ENCODE measurements at regions not wholly inside any gene's neighbourhood (a gene's known extent, or its start where the extent isn't known, plus 50 kb on each side); places are given as distances from the start of the nearest gene placed in this dataset.
A peak's percentile ranks its signal among the peaks of the same experiment; 100 is the strongest.

DNA sequence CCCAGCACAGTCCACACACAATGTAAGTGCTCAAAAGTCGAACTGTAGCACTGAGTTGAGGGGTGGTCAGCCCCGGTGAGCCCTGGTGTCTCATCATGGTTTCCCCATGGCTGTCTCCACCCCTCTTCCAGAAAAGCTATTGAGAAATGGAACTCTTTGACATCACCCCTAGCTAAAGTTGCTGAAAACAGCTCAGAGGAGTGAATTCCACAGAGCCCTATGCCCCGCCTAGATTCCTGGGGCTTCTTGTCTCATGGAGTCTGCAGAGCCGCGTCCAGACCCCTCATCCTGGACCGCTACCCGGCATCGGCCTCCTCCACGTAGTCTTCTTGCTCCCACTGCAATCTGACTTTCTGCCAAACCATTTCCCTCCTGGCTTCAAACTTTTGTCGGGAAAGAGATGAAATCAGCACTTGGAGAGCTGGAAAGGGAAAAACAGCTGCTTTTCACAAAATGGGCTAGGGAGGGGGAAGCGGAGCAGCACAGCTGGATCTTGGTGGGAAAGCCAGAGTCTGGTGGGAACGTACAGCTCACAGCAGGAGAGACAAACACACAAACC lies 132.2 kb downstream of the SNX5 start:
- no peak overlapping the region for H3K4me3 ChIP-seq (ENCODE audit: control insufficient read depth, low read depth, low read length)
- TF ChIP-seq, protein P1, sequence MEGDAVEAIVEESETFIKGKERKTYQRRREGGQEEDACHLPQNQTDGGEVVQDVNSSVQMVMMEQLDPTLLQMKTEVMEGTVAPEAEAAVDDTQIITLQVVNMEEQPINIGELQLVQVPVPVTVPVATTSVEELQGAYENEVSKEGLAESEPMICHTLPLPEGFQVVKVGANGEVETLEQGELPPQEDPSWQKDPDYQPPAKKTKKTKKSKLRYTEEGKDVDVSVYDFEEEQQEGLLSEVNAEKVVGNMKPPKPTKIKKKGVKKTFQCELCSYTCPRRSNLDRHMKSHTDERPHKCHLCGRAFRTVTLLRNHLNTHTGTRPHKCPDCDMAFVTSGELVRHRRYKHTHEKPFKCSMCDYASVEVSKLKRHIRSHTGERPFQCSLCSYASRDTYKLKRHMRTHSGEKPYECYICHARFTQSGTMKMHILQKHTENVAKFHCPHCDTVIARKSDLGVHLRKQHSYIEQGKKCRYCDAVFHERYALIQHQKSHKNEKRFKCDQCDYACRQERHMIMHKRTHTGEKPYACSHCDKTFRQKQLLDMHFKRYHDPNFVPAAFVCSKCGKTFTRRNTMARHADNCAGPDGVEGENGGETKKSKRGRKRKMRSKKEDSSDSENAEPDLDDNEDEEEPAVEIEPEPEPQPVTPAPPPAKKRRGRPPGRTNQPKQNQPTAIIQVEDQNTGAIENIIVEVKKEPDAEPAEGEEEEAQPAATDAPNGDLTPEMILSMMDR (conservative IDR thresholded peaks at IDR 0.05; ENCODE audit: control insufficient read depth, insufficient read depth, low read depth, low read length), result no peak
- peak; percentile 96 for DNase-seq (ENCODE audit: low read depth)

DNA sequence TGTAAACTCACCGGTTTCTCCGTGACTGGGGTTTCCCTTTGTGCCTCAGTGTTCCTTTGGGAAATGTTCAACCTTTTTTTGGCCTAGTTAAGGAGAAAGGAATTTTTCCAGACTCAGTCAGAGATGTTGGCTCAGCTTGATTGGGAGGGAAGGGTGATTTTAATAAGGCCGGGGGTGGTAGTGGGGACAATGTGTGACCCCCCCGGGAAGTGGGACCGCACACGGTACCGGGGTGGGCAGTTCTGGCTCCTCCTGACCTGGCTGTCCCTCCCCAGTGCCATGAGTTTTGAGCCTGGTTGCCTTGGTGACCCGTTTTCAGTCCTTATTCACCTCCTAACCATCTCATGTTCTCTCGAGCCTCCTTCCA lies 132.7 kb downstream of the SNX5 start:
- TF ChIP-seq, protein P1 (conservative IDR thresholded peaks at IDR 0.05; ENCODE audit: control insufficient read depth, insufficient read depth, low read depth, low read length), result no peak
- H3K4me3 ChIP-seq (ENCODE audit: control insufficient read depth, low read depth, low read length), result no peak overlapping the region
- DNase-seq (ENCODE audit: low read depth), result peak; percentile 73

DNA sequence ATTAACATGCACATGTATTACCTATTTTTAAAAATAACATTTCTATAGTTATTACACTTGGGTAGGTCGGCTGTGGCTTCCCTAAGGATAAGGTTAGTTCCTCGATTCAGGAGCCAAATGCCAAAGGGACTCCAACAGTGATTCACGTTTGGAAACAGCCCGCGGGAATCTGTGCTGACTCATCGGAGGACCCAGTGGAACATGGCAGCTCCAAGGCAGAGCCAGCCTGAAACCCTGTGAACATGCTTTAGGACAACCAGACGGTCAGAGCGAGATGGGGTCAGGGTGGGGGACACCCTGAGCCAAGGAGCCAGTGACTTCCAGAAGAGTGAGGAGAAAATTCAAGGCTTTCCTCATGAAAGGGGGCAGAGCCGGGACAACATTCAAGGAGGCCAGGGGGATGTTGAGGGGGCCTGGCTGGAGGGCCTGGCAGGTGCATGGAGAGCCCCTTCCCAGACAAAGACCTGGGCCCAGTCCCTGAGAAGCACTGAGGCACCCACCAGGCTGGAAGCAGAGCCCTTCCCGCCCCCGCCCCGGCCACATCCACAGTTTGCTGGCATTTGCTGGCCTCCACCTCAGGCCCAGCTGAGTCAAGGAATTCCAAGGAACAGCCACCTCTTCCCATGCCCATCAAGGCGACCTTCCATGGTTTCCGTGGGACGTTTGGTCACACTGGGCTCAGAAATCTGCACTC lies 133.2 kb downstream of the SNX5 start:
- peak; percentile 92 for DNase-seq (ENCODE audit: low read depth)
- no peak overlapping the region for H3K4me3 ChIP-seq (ENCODE audit: control insufficient read depth, low read depth, low read length)
- TF ChIP-seq, protein P1 (conservative IDR thresholded peaks at IDR 0.05; ENCODE audit: control insufficient read depth, insufficient read depth, low read depth, low read length), result no peak

DNA sequence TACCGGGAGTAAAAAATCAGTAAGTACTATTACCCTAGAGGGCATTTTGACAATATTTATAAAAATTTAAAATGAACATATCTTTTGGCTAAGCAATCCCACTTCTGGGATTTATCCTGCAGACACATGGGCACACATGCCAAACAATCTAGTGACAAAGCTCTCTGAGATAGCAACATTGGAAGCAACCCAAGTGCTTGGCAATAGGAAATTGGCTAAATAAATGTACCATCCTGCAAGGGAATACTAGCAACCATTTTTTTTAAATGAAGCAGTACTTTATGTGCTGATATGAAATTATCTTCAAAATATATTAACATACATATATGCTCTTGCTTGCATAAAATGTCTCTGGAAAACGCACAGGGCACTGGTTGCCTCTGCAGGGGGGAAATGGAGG lies 133.8 kb downstream of the SNX5 start:
- TF ChIP-seq, protein P1 (conservative IDR thresholded peaks at IDR 0.05; ENCODE audit: control insufficient read depth, insufficient read depth, low read depth, low read length), result no peak
- H3K4me3 ChIP-seq (ENCODE audit: control insufficient read depth, low read depth, low read length), result no peak overlapping the region
- no peak for DNase-seq (ENCODE audit: low read depth)

DNA sequence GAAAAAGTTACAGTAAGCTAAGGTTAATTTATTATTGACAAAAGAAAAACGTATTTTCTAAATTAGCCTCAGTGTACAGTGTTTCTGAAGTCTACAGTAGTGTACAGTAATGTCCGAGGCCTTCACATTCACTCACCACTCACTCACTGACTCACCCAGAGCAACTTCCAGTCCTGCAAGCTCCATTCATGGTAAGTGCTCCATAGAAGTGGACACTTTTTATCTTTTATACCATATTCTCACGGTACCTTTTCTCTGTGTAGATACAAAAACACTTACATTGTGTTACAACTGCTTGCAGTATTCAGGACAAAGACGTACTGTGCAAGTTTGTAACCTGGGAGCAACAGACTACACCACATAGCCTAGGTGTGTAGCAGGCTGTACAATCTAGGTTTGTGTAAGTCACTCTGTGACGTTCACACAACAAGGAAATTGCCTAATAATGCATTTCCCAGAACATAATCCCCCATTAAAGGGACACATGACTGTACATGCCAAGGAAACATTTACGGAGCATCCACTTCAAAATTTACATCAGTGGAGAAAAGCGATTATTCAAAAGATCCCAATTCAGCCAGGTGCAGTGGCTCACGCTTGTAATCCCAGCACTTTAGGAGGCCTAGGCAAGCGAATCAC lies 133.4 kb downstream of the BANF2 start:
- DNase-seq (ENCODE audit: low read depth), result peak; percentile 64
- no peak overlapping the region for H3K4me3 ChIP-seq (ENCODE audit: control insufficient read depth, low read depth, low read length)
- TF ChIP-seq, protein P1 (conservative IDR thresholded peaks at IDR 0.05; ENCODE audit: control insufficient read depth, insufficient read depth, low read depth, low read length), result no peak

DNA sequence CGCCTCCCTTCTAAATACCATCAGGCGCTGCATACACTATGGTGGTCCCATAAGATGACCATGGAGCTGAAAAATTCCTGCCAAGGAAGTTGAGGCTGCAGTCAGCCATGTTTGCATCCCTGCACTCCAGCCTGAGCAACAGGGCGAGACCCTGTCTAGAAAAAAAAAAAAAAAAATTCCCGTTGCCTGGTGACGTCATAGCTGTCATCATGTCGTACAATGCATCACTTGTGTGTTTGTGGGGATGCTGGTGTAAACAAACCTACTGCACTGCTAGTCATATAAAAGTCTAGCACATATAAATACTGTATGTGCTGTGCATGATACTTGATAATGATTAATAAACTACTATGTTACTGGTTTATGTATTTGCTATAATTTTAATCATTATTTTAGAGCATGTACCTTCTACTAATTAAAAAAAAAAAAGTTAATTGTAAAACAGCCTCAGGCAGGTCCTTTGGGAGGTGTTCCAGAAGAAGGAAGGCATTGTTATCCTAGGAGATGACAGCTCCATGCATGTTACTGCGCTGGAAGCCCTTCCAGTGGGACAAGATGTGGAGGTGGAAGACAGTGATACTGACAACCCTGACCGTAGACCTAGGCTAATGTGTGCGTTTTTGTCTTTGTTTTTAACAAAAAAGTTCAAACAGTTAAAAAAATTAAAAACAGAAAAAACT lies 132.6 kb downstream of the BANF2 start:
- DNase-seq (ENCODE audit: low read depth), result no peak
- TF ChIP-seq, protein P1 (conservative IDR thresholded peaks at IDR 0.05; ENCODE audit: control insufficient read depth, insufficient read depth, low read depth, low read length), result no peak
- no peak overlapping the region for H3K4me3 ChIP-seq (ENCODE audit: control insufficient read depth, low read depth, low read length)
